Neural cell (in vitro differentiated cells): ENCODE measurements at regions not wholly inside any gene's neighbourhood (a gene's known extent, or its start where the extent isn't known, plus 50 kb on each side); places are given as distances from the start of the nearest gene placed in this dataset.

Experiments used
- H2AFZ ChIP-seq: fragments of 200-600, 300-800 bp; sonication (generic), shearing (Covaris generic); 2 replicates; pipeline ENCODE4 v1.6.0; 2014; ENCODE audit warnings: low read depth, mild to moderate bottlenecking, antibody characterized with exemption, low read length, moderate library complexity
- H3F3A ChIP-seq: fragments of 200-600 bp; shearing (Covaris generic); 2 replicates; pipeline ENCODE4 v1.6.1; 2016; ENCODE audit warnings: mild to moderate bottlenecking, moderate library complexity, mixed read lengths, antibody characterized with exemption, low read length; ENCODE audit not compliant: insufficient read depth, poor library complexity, severe bottlenecking
- H3K27ac ChIP-seq: fragments of 200-600, 300-800 bp; sonication (generic), shearing (Covaris generic); 2 replicates; pipeline ENCODE4 v1.5.1; 2014; ENCODE audit warnings: mild to moderate bottlenecking, low read length, moderate library complexity
- H3K27me3 ChIP-seq: fragments of 300-800, 200-600 bp; sonication (generic), shearing (Covaris generic); 2 replicates; pipeline ENCODE4 v1.6.0; 2014; ENCODE audit warnings: mild to moderate bottlenecking, low read depth, low read length, moderate library complexity; ENCODE audit not compliant: insufficient read depth
- H3K36me3 ChIP-seq: fragments of 300-800, 200-600 bp; sonication (generic), shearing (Covaris generic); 2 replicates; pipeline ENCODE4 v1.5.1; 2014; ENCODE audit warnings: mild to moderate bottlenecking, antibody characterized with exemption, low read length, moderate library complexity; ENCODE audit not compliant: insufficient read depth
- H3K4me2 ChIP-seq: fragments of 300-800, 200-600 bp; sonication (generic), shearing (Covaris generic); 2 replicates; pipeline ENCODE4 v1.6.0; 2014; ENCODE audit warnings: mild to moderate bottlenecking, low read length
- H3K4me3 ChIP-seq: fragments of 300-800, 200-600 bp; sonication (generic), shearing (Covaris generic); 2 replicates; pipeline ENCODE4 v1.5.1; 2014; ENCODE audit warnings: mild to moderate bottlenecking, low read length, moderate library complexity
- H3K79me2 ChIP-seq: fragments of 200-600 bp; shearing (Covaris generic); replicated peaks from 2 replicates; pipeline ENCODE4 v1.6.0; 2014; ENCODE audit warnings: mild to moderate bottlenecking, low read length, moderate library complexity; ENCODE audit not compliant: insufficient read depth
- H3K9ac ChIP-seq: fragments of 300-800, 200-600 bp; sonication (generic), shearing (Covaris generic); 2 replicates; pipeline ENCODE4 v1.6.1; 2016; ENCODE audit warnings: mild to moderate bottlenecking, low read length, mixed read lengths
- H3K9me2 ChIP-seq: fragments of 200-600 bp; shearing (Covaris generic); 2 replicates; pipeline ENCODE4 v1.6.1; 2016; ENCODE audit warnings: mild to moderate bottlenecking, low read length, mixed read lengths; ENCODE audit not compliant: insufficient read depth
- H3K9me3 ChIP-seq: fragments of 200-600, 300-800 bp; sonication (generic), shearing (Covaris generic); 2 replicates; pipeline ENCODE4 v1.6.1; 2016; ENCODE audit warnings: mild to moderate bottlenecking, mixed run types, low read length, moderate library complexity, mixed read lengths
- H4K20me1 ChIP-seq: fragments of 200-600 bp; shearing (Covaris generic); 2 replicates; pipeline ENCODE4 v1.6.1; 2016; ENCODE audit warnings: mild to moderate bottlenecking, mixed run types; ENCODE audit not compliant: insufficient read depth
- EP300 ChIP-seq: fragments of 450-650 bp; conservative IDR thresholded peaks from 2 replicates; pipeline ENCODE4 v1.6.1; 2014; ENCODE audit warnings: antibody characterized with exemption, mild to moderate bottlenecking, moderate library complexity; ENCODE audit not compliant: poor library complexity, severe bottlenecking
- EZH2 ChIP-seq: fragments of 200-600, 300-800 bp; shearing (Covaris generic), sonication (generic); IDR thresholded peaks from 2 replicates; pipeline ENCODE4 v1.6.1; 2014; ENCODE audit warnings: antibody characterized with exemption, low read length, borderline replicate concordance, mild to moderate bottlenecking; ENCODE audit not compliant: insufficient read depth, poor library complexity, severe bottlenecking
- MXI1 ChIP-seq: fragments of 450-650 bp; conservative IDR thresholded peaks from 2 replicates; pipeline ENCODE4 v1.6.1; 2014; ENCODE audit warnings: antibody characterized with exemption, mild to moderate bottlenecking; ENCODE audit not compliant: poor library complexity, severe bottlenecking
- POLR2AphosphoS5 ChIP-seq: IDR thresholded peaks from 2 replicates; pipeline ENCODE4 v1.6.1; 2012
- RAD21 ChIP-seq: fragments of 450-650 bp; conservative IDR thresholded peaks from 2 replicates; pipeline ENCODE4 v1.6.1; 2014; ENCODE audit warnings: antibody characterized with exemption, mild to moderate bottlenecking, moderate library complexity
- SMC3 ChIP-seq: fragments of 450-650 bp; conservative IDR thresholded peaks from 2 replicates; pipeline ENCODE4 v1.6.1; 2014; ENCODE audit warnings: antibody characterized with exemption, mild to moderate bottlenecking, moderate library complexity; ENCODE audit not compliant: poor library complexity
- TAF1 ChIP-seq: IDR thresholded peaks from 2 replicates; pipeline ENCODE4 v1.6.1; 2012; ENCODE audit warnings: low read depth
- TF ChIP-seq, protein P1 (sequence below): fragments of 450-650 bp; IDR thresholded peaks from 2 replicates; pipeline ENCODE4 v1.5.1; 2014; ENCODE audit warnings: antibody characterized with exemption, mild to moderate bottlenecking, moderate library complexity; ENCODE audit not compliant: poor library complexity, severe bottlenecking
- TF ChIP-seq, protein P2 (sequence below): IDR thresholded peaks from 2 replicates; pipeline ENCODE4 v1.6.1; 2012; ENCODE audit warnings: borderline replicate concordance

DNA sequence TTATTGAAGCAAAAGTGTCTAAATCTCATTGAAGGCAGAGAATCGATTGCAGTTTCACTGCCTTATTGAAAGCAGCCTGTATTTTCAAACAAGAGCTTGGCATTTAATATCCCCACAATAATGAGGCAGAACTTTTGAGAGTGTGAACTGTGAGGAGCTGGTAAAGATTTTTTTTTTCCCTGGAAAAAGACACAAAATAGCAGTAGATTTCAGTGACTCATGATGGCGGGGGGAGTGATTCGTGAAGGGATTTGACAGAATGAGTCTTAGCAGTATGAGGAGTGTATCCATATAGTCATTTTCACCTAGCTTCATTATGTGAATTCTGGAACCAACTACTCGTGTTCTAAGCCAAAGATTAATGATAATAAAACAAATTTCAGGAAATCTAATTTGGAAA lies 242.9 kb downstream of the ARL6IP6 start:
- TF ChIP-seq, protein P1, sequence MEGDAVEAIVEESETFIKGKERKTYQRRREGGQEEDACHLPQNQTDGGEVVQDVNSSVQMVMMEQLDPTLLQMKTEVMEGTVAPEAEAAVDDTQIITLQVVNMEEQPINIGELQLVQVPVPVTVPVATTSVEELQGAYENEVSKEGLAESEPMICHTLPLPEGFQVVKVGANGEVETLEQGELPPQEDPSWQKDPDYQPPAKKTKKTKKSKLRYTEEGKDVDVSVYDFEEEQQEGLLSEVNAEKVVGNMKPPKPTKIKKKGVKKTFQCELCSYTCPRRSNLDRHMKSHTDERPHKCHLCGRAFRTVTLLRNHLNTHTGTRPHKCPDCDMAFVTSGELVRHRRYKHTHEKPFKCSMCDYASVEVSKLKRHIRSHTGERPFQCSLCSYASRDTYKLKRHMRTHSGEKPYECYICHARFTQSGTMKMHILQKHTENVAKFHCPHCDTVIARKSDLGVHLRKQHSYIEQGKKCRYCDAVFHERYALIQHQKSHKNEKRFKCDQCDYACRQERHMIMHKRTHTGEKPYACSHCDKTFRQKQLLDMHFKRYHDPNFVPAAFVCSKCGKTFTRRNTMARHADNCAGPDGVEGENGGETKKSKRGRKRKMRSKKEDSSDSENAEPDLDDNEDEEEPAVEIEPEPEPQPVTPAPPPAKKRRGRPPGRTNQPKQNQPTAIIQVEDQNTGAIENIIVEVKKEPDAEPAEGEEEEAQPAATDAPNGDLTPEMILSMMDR: no peak
- no peak for TF ChIP-seq EZH2
- TF ChIP-seq SMC3: no peak
- no peak for TF ChIP-seq TAF1
- no peak for TF ChIP-seq MXI1
- no peak for TF ChIP-seq EP300
- TF ChIP-seq, protein P2, sequence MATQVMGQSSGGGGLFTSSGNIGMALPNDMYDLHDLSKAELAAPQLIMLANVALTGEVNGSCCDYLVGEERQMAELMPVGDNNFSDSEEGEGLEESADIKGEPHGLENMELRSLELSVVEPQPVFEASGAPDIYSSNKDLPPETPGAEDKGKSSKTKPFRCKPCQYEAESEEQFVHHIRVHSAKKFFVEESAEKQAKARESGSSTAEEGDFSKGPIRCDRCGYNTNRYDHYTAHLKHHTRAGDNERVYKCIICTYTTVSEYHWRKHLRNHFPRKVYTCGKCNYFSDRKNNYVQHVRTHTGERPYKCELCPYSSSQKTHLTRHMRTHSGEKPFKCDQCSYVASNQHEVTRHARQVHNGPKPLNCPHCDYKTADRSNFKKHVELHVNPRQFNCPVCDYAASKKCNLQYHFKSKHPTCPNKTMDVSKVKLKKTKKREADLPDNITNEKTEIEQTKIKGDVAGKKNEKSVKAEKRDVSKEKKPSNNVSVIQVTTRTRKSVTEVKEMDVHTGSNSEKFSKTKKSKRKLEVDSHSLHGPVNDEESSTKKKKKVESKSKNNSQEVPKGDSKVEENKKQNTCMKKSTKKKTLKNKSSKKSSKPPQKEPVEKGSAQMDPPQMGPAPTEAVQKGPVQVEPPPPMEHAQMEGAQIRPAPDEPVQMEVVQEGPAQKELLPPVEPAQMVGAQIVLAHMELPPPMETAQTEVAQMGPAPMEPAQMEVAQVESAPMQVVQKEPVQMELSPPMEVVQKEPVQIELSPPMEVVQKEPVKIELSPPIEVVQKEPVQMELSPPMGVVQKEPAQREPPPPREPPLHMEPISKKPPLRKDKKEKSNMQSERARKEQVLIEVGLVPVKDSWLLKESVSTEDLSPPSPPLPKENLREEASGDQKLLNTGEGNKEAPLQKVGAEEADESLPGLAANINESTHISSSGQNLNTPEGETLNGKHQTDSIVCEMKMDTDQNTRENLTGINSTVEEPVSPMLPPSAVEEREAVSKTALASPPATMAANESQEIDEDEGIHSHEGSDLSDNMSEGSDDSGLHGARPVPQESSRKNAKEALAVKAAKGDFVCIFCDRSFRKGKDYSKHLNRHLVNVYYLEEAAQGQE: no peak
- no peak for TF ChIP-seq POLR2AphosphoS5
- TF ChIP-seq RAD21: no peak
- Histone ChIP-seq H3K9me2 (no peaks in the 10 kb centered on the region), H3K27me3 (no peaks in the 10 kb centered on the region), H4K20me1 (no peaks in the 10 kb centered on the region), H3K4me2 (no peak overlapping the region), H3K79me2 (no peaks in the 10 kb centered on the region), H3K27ac (no peak overlapping the region), H3K9me3 (no peaks in the 10 kb centered on the region), H3K9ac (no peak overlapping the region), H2AFZ (no peak overlapping the region), H3K36me3 (no peaks in the 10 kb centered on the region), H3F3A (no peaks in the 10 kb centered on the region), H3K4me3 (no peak overlapping the region)

DNA sequence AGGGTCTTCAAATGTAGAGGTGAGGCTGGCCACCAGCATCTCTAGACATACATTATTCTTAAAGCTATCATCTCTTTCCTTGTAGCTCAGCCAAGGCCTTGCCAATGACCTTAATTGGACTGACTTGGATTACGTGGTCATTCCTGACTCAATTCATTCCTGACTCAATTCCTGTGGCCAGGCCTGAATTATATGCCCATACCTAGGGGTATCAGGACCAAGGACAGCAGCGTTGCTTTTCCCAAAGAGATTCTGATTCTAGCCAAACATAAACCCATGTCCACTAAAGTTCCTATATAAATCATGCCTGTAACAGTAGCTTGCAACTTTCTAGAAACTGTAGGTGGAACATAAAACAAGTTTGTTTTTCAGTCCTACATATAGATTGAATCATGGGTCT lies 231.7 kb downstream of the ARL6IP6 start:
- Histone ChIP-seq H3K9ac (no peak overlapping the region), H3K4me2 (no peak overlapping the region), H3K4me3 (no peak overlapping the region), H3K36me3 (no peaks in the 10 kb centered on the region), H3K9me3 (no peaks in the 10 kb centered on the region), H3K27me3 (no peaks in the 10 kb centered on the region), H3F3A (peaks cover 3% of the 10 kb centered on the region), H3K27ac (no peak overlapping the region), H4K20me1 (no peaks in the 10 kb centered on the region), H3K9me2 (no peaks in the 10 kb centered on the region), H2AFZ (no peak overlapping the region), H3K79me2 (no peaks in the 10 kb centered on the region)
- TF ChIP-seq, protein P2: peak; percentile 34
- no peak for TF ChIP-seq EP300
